ENCODE measurements at regions not wholly inside any gene's neighbourhood (a gene's known extent, or its start where the extent isn't known, plus 50 kb on each side); places are given as distances from the start of the nearest gene placed in this dataset.

- H2AFZ ChIP-seq (ENCODE audit: low read depth) = no peak overlapping the region
- TF ChIP-seq CTCF (conservative IDR thresholded peaks at IDR 0.05; ENCODE audit: low read depth, low read length) = no peak
- no peak overlapping the region for H3K9ac ChIP-seq
- H3K4me2 ChIP-seq = no peak overlapping the region
- no peaks in the 10 kb centered on the region for H3K79me2 ChIP-seq (ENCODE audit: insufficient read depth, low read depth)
- H4K20me1 ChIP-seq (ENCODE audit: insufficient read depth) = no peaks in the 10 kb centered on the region
- no peak overlapping the region for H3K4me3 ChIP-seq (IDR thresholded peaks at IDR 0.05; ENCODE audit: insufficient read depth, low read depth, low read length)
- no peak overlapping the region for H3K27ac ChIP-seq
- H3K36me3 ChIP-seq (ENCODE audit: insufficient read depth) = no peaks in the 10 kb centered on the region
- H3K27me3 ChIP-seq (ENCODE audit: insufficient read depth, low read depth) = no peaks in the 10 kb centered on the region
- H3K4me1 ChIP-seq (ENCODE audit: low read depth, poor library complexity, severe bottlenecking) = no peaks in the 10 kb centered on the region
Measured at GRCh38 chr6:131427434-131428058, 145.5 kb upstream of the ARG1 start.

- no peaks in the 10 kb centered on the region for H3K4me1 ChIP-seq (ENCODE audit: low read depth, poor library complexity, severe bottlenecking)
- no peak for TF ChIP-seq CTCF (conservative IDR thresholded peaks at IDR 0.05; ENCODE audit: low read depth, low read length)
- no peaks in the 10 kb centered on the region for H3K79me2 ChIP-seq (ENCODE audit: insufficient read depth, low read depth)
- H3K4me2 ChIP-seq = no peak overlapping the region
- no peaks in the 10 kb centered on the region for H3K36me3 ChIP-seq (ENCODE audit: insufficient read depth)
- H3K9ac ChIP-seq = no peak overlapping the region
- no peak overlapping the region for H3K27ac ChIP-seq
- H4K20me1 ChIP-seq (ENCODE audit: insufficient read depth) = no peaks in the 10 kb centered on the region
- no peaks in the 10 kb centered on the region for H3K27me3 ChIP-seq (ENCODE audit: insufficient read depth, low read depth)
- H2AFZ ChIP-seq (ENCODE audit: low read depth) = no peak overlapping the region
- no peak overlapping the region for H3K4me3 ChIP-seq (IDR thresholded peaks at IDR 0.05; ENCODE audit: insufficient read depth, low read depth, low read length)
Measured at GRCh38 chr6:131430531-131430930, 142.5 kb upstream of the ARG1 start.

- no peak for TF ChIP-seq CTCF (conservative IDR thresholded peaks at IDR 0.05; ENCODE audit: low read depth, low read length)
- no peaks in the 10 kb centered on the region for H3K79me2 ChIP-seq (ENCODE audit: insufficient read depth, low read depth)
- no peak overlapping the region for H2AFZ ChIP-seq (ENCODE audit: low read depth)
- no peak overlapping the region for H3K4me2 ChIP-seq
- H3K36me3 ChIP-seq (ENCODE audit: insufficient read depth) = no peaks in the 10 kb centered on the region
- no peak overlapping the region for H3K4me3 ChIP-seq (IDR thresholded peaks at IDR 0.05; ENCODE audit: insufficient read depth, low read depth, low read length)
- no peak overlapping the region for H3K27ac ChIP-seq
- no peak overlapping the region for H3K9ac ChIP-seq
- no peaks in the 10 kb centered on the region for H3K4me1 ChIP-seq (ENCODE audit: low read depth, poor library complexity, severe bottlenecking)
- no peaks in the 10 kb centered on the region for H4K20me1 ChIP-seq (ENCODE audit: insufficient read depth)
- H3K27me3 ChIP-seq (ENCODE audit: insufficient read depth, low read depth) = no peaks in the 10 kb centered on the region
Measured at GRCh38 chr6:131431718-131432117, 141.3 kb upstream of the ARG1 start.

- Histone ChIP-seq H3K4me1 (ENCODE audit: low read depth, poor library complexity, severe bottlenecking) (no peaks in the 10 kb centered on the region), H3K4me2 (no peak overlapping the region), H4K20me1 (ENCODE audit: insufficient read depth) (no peaks in the 10 kb centered on the region), H3K9ac (no peak overlapping the region), H2AFZ (ENCODE audit: low read depth) (no peak overlapping the region), H3K27me3 (ENCODE audit: insufficient read depth, low read depth) (no peaks in the 10 kb centered on the region), H3K27ac (no peak overlapping the region), H3K4me3 (IDR thresholded peaks at IDR 0.05; ENCODE audit: insufficient read depth, low read depth, low read length) (no peak overlapping the region), H3K79me2 (ENCODE audit: insufficient read depth, low read depth) (no peaks in the 10 kb centered on the region), H3K36me3 (ENCODE audit: insufficient read depth) (no peaks in the 10 kb centered on the region)
- no peak for TF ChIP-seq CTCF (conservative IDR thresholded peaks at IDR 0.05; ENCODE audit: low read depth, low read length)
Measured at GRCh38 chr6:131433927-131434326, 139.1 kb upstream of the ARG1 start.

All from KMS-11 (cell line).